K562 (cell line): ENCODE measurements at regions not wholly inside any gene's neighbourhood (a gene's known extent, or its start where the extent isn't known, plus 50 kb on each side); places are given as distances from the start of the nearest gene placed in this dataset.
A peak's percentile ranks its signal among the peaks of the same experiment; 100 is the strongest.

Experiments used
- BACH1 ChIP-seq: fragments of 200-800 bp; sonication (Bioruptor generic); IDR thresholded peaks from 2 replicates; pipeline ENCODE4 v1.6.1; 2016; ENCODE audit warnings: missing genetic modification characterization, missing compliant biosample characterization
- ELK3 ChIP-seq: fragments of 450-650 bp; formaldehyde crosslinking; IDR thresholded peaks from 2 replicates; pipeline ENCODE4 v1.4.0; 2020; ENCODE audit warnings: mild to moderate bottlenecking
- MAX ChIP-seq: sonication (generic); formaldehyde crosslinking; IDR thresholded peaks from 2 replicates; pipeline ENCODE4 v1.9.0; 2022; ENCODE audit warnings: mild to moderate bottlenecking, missing genetic modification reagents
- MGA ChIP-seq: fragments of 450-650 bp; IDR thresholded peaks from 2 replicates; pipeline ENCODE4 v1.6.1; 2016; ENCODE audit warnings: mild to moderate bottlenecking, moderate library complexity
- NFIX ChIP-seq: fragments of 250-450 bp; sonication (Bioruptor Pico); IDR thresholded peaks from 2 replicates; pipeline ENCODE4 v1.4.0; 2020; ENCODE audit warnings: low read depth, mild to moderate bottlenecking, moderate library complexity
- ZNF707 ChIP-seq: fragments of 250-450 bp; sonication (Bioruptor Pico); conservative IDR thresholded peaks from 2 replicates; pipeline ENCODE4 v1.8.0; 2022; ENCODE audit warnings: inconsistent platforms, mild to moderate bottlenecking, moderate library complexity
- TF ChIP-seq, protein P1 (sequence below): fragments of 450-650 bp; formaldehyde crosslinking; IDR thresholded peaks from 2 replicates; pipeline ENCODE4 v1.4.0; 2020; ENCODE audit warnings: mild to moderate bottlenecking, moderate library complexity
- TF ChIP-seq, protein P2 (sequence below): fragments of 450-650 bp; formaldehyde crosslinking; conservative IDR thresholded peaks from 2 replicates; pipeline ENCODE4 v1.4.0; 2022; ENCODE audit warnings: mild to moderate bottlenecking, missing genetic modification characterization

DNA sequence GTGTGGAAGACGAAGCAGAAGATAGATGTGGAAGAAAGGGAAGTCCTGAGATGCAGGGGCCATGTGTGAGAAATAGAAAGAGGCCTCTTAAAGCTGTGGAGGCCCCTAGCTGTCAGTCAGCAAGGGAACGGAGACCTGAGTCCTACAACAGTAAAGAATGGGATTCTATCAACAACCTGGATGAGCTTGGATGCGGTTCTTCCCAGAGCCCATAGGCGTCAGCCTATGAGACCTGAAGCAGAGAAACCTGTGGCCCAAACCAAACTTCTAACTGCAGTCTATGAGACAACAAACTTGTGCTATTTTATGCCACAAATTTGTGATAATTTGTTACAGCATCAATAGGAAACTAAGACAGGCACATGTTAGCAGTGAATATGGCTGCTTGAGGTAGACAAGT, 583.7 kb downstream of the ADCYAP1 start (continued):
- TF ChIP-seq, protein P1, sequence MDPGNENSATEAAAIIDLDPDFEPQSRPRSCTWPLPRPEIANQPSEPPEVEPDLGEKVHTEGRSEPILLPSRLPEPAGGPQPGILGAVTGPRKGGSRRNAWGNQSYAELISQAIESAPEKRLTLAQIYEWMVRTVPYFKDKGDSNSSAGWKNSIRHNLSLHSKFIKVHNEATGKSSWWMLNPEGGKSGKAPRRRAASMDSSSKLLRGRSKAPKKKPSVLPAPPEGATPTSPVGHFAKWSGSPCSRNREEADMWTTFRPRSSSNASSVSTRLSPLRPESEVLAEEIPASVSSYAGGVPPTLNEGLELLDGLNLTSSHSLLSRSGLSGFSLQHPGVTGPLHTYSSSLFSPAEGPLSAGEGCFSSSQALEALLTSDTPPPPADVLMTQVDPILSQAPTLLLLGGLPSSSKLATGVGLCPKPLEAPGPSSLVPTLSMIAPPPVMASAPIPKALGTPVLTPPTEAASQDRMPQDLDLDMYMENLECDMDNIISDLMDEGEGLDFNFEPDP (CRISPR knock-in tag), result no peak
- TF ChIP-seq MAX (CRISPR knock-in tag), result no peak
- no peak for TF ChIP-seq NFIX (CRISPR knock-in tag)
- TF ChIP-seq, protein P2, sequence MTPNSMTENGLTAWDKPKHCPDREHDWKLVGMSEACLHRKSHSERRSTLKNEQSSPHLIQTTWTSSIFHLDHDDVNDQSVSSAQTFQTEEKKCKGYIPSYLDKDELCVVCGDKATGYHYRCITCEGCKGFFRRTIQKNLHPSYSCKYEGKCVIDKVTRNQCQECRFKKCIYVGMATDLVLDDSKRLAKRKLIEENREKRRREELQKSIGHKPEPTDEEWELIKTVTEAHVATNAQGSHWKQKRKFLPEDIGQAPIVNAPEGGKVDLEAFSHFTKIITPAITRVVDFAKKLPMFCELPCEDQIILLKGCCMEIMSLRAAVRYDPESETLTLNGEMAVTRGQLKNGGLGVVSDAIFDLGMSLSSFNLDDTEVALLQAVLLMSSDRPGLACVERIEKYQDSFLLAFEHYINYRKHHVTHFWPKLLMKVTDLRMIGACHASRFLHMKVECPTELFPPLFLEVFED (CRISPR knock-in tag), result no peak
- no peak for TF ChIP-seq ZNF707 (CRISPR knock-in tag)
- TF ChIP-seq ELK3 (CRISPR knock-in tag), result no peak
- TF ChIP-seq BACH1 (tag), result 0 out of 2 replicates have a peak, but pooled peaks have one; percentile 37
- 0 out of 2 replicates have a peak, but pooled peaks have one; percentile 24 for TF ChIP-seq MGA
